ENCODE measurements at regions not wholly inside any gene's neighbourhood (a gene's known extent, or its start where the extent isn't known, plus 50 kb on each side); places are given as distances from the start of the nearest gene placed in this dataset.

GRCh38 chr2:509888-510287, 167.3 kb downstream of the TMEM18 start:
- TF ChIP-seq CTCF (IDR thresholded peaks at IDR 0.05; ENCODE audit: insufficient read depth, low read length, poor library complexity, severe bottlenecking) = no peak
- no peaks in the 10 kb centered on the region for H3K36me3 ChIP-seq (ENCODE audit: control insufficient read depth, insufficient read depth, low read length)
- H3K4me3 ChIP-seq (ENCODE audit: low read depth, low read length) = no peak overlapping the region
- DNase-seq (ENCODE audit: low read depth) = no peak
- no peaks in the 10 kb centered on the region for H3K27me3 ChIP-seq (ENCODE audit: control insufficient read depth, insufficient read depth, low read length)

GRCh38 chr2:508121-508520, 169.1 kb downstream of the TMEM18 start:
- no peak for DNase-seq (ENCODE audit: low read depth)
- H3K36me3 ChIP-seq (ENCODE audit: control insufficient read depth, insufficient read depth, low read length) = no peaks in the 10 kb centered on the region
- H3K27me3 ChIP-seq (ENCODE audit: control insufficient read depth, insufficient read depth, low read length) = no peaks in the 10 kb centered on the region
- H3K4me3 ChIP-seq (ENCODE audit: low read depth, low read length) = no peak overlapping the region
- no peak for TF ChIP-seq CTCF (IDR thresholded peaks at IDR 0.05; ENCODE audit: insufficient read depth, low read length, poor library complexity, severe bottlenecking)

GRCh38 chr2:506866-507265, 170.3 kb downstream of the TMEM18 start:
- TF ChIP-seq CTCF (IDR thresholded peaks at IDR 0.05; ENCODE audit: insufficient read depth, low read length, poor library complexity, severe bottlenecking) = no peak
- no peaks in the 10 kb centered on the region for H3K36me3 ChIP-seq (ENCODE audit: control insufficient read depth, insufficient read depth, low read length)
- no peak for DNase-seq (ENCODE audit: low read depth)
- no peaks in the 10 kb centered on the region for H3K27me3 ChIP-seq (ENCODE audit: control insufficient read depth, insufficient read depth, low read length)
- no peak overlapping the region for H3K4me3 ChIP-seq (ENCODE audit: low read depth, low read length)

- DNase-seq (ENCODE audit: low read depth) = no peak
- H3K4me3 ChIP-seq (ENCODE audit: low read depth, low read length) = no peak overlapping the region
- no peak for TF ChIP-seq CTCF (IDR thresholded peaks at IDR 0.05; ENCODE audit: insufficient read depth, low read length, poor library complexity, severe bottlenecking)
- no peaks in the 10 kb centered on the region for H3K36me3 ChIP-seq (ENCODE audit: control insufficient read depth, insufficient read depth, low read length)
- H3K27me3 ChIP-seq (ENCODE audit: control insufficient read depth, insufficient read depth, low read length) = no peaks in the 10 kb centered on the region
Observed at GRCh38 chr2:506451-506850, 170.8 kb downstream of the TMEM18 start.

- TF ChIP-seq CTCF (IDR thresholded peaks at IDR 0.05; ENCODE audit: insufficient read depth, low read length, poor library complexity, severe bottlenecking) = no peak
- Histone ChIP-seq H3K36me3 (ENCODE audit: control insufficient read depth, insufficient read depth, low read length) (no peaks in the 10 kb centered on the region), H3K4me3 (ENCODE audit: low read depth, low read length) (no peak overlapping the region), H3K27me3 (ENCODE audit: control insufficient read depth, insufficient read depth, low read length) (no peaks in the 10 kb centered on the region)
- no peak for DNase-seq (ENCODE audit: low read depth)
Observed at GRCh38 chr2:505941-506340, 171.3 kb downstream of the TMEM18 start.

- no peak for DNase-seq (ENCODE audit: low read depth)
- no peak for TF ChIP-seq CTCF (IDR thresholded peaks at IDR 0.05; ENCODE audit: insufficient read depth, low read length, poor library complexity, severe bottlenecking)
- Histone ChIP-seq H3K4me3 (ENCODE audit: low read depth, low read length) (no peak overlapping the region), H3K36me3 (ENCODE audit: control insufficient read depth, insufficient read depth, low read length) (no peaks in the 10 kb centered on the region), H3K27me3 (ENCODE audit: control insufficient read depth, insufficient read depth, low read length) (no peaks in the 10 kb centered on the region)
Observed at GRCh38 chr2:503288-503999, 173.8 kb downstream of the TMEM18 start.
